ENCODE measurements at regions not wholly inside any gene's neighbourhood (a gene's known extent, or its start where the extent isn't known, plus 50 kb on each side); places are given as distances from the start of the nearest gene placed in this dataset.
"Not testable (repeated sequence)": the region's sequence is repeated elsewhere in the genome, so short reads cannot be mapped to it uniquely, and the experiment has no call there.

DNA sequence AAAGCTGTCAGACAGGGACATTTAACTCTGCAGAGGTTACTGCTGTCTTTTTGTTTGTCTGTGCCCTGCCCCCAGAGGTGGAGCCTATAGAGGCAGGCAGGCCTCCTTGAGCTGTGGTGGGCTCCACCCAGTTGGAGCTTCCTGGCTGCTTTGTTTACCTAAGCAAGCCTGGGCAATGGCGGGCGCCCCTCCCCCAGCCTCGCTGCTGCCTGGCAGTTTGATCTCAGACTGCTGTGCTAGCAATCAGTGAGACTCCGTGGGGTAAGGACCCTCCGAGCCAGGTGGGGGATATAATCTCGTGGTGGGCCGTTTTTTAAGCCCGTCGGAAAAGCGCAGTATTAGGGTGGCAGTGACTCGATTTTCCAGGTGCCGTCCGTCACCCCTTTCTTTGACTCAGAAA is 192.8 kb downstream of the AVL9 start:
- TF ChIP-seq, protein P1, sequence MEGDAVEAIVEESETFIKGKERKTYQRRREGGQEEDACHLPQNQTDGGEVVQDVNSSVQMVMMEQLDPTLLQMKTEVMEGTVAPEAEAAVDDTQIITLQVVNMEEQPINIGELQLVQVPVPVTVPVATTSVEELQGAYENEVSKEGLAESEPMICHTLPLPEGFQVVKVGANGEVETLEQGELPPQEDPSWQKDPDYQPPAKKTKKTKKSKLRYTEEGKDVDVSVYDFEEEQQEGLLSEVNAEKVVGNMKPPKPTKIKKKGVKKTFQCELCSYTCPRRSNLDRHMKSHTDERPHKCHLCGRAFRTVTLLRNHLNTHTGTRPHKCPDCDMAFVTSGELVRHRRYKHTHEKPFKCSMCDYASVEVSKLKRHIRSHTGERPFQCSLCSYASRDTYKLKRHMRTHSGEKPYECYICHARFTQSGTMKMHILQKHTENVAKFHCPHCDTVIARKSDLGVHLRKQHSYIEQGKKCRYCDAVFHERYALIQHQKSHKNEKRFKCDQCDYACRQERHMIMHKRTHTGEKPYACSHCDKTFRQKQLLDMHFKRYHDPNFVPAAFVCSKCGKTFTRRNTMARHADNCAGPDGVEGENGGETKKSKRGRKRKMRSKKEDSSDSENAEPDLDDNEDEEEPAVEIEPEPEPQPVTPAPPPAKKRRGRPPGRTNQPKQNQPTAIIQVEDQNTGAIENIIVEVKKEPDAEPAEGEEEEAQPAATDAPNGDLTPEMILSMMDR (IDR thresholded peaks at IDR 0.05), result not testable (repeated sequence)
- TF ChIP-seq ZFX (IDR thresholded peaks at IDR 0.05; ENCODE audit: borderline replicate concordance), result not testable (repeated sequence)

Data from 22Rv1 (cell line).